WERI-Rb-1 (cell line): ENCODE measurements at regions not wholly inside any gene's neighbourhood (a gene's known extent, or its start where the extent isn't known, plus 50 kb on each side); places are given as distances from the start of the nearest gene placed in this dataset.

Source experiments
- DNase-seq: peaks from one replicate; pipeline ENCODE4 v3.0.0-alpha.2; 2020
- H3K27ac ChIP-seq: fragments of 250-450 bp; sonication (Bioruptor Pico); 2 replicates; pipeline ENCODE4 v1.5.1; 2020; ENCODE audit warnings: mild to moderate bottlenecking, moderate library complexity
- H3K27me3 ChIP-seq: fragments of 250-450 bp; sonication (Bioruptor Pico); 2 replicates; pipeline ENCODE4 v1.5.1; 2021; ENCODE audit warnings: mild to moderate bottlenecking, low read depth, moderate library complexity; ENCODE audit not compliant: insufficient read depth, severe bottlenecking
- H3K36me3 ChIP-seq: fragments of 250-450 bp; sonication (Bioruptor Pico); 2 replicates; pipeline ENCODE4 v1.5.1; 2020; ENCODE audit warnings: mild to moderate bottlenecking, moderate library complexity
- H3K4me3 ChIP-seq: 2 replicates; pipeline ENCODE4 v1.5.1; 2011; ENCODE audit warnings: low read depth, mild to moderate bottlenecking, control low read depth, low read length
- H3K9me3 ChIP-seq: fragments of 250-450 bp; sonication (Bioruptor Pico); 2 replicates; pipeline ENCODE4 v1.5.1; 2021; ENCODE audit warnings: mild to moderate bottlenecking, moderate library complexity; ENCODE audit not compliant: severe bottlenecking
- CTCF ChIP-seq: IDR thresholded peaks from 2 replicates; pipeline ENCODE4 v1.5.1; 2011; ENCODE audit warnings: low read depth, mild to moderate bottlenecking, control low read depth, inconsistent platforms, low read length

DNA sequence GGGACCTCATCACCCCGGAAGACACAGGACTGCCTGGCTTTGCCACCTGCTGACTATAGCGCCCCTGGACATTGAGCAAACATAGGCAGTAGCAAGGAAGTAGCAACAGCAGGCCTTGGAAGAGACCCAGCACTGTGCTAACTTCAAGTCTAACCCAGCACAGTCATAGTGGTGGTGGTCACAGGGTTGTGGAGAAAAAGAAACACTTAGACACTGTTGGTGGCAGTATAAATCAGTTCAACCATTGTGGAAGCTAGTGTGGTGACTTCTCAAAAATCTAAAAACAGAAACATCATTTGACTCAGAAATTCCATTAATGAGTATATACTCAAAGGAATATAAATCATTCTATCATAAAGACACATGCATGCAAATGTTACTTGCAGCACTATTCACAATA, 874.0 kb upstream of the EPHA5 start:
- H3K27me3 ChIP-seq, result no peaks in the 10 kb centered on the region
- no peaks in the 10 kb centered on the region for H3K36me3 ChIP-seq
- H3K4me3 ChIP-seq, result no peak overlapping the region
- no peaks in the 10 kb centered on the region for H3K9me3 ChIP-seq
- H3K27ac ChIP-seq, result no peak overlapping the region
- TF ChIP-seq CTCF, result no peak
- DNase-seq, result no peak

DNA sequence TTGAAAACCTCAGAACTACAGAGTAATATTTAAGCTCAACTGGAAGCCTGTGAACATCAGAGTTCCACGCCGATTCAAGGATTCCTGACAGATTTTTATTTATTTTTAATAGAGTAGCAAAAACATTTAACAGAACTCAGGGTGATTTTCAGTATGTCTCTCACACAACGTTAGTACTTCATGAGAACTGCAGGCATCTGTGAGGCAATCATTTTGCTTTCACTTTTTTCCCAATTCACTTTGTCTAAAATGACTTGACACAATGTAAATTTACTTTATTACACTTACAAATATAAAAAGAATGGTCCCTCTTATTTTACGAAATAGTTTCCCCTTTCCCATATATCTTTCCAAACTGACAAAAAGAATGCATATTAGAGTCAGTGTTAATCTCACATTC, 869.5 kb upstream of the EPHA5 start:
- no peaks in the 10 kb centered on the region for H3K36me3 ChIP-seq
- H3K27ac ChIP-seq, result no peak overlapping the region
- no peaks in the 10 kb centered on the region for H3K9me3 ChIP-seq
- no peak for TF ChIP-seq CTCF
- H3K27me3 ChIP-seq, result no peaks in the 10 kb centered on the region
- DNase-seq, result no peak
- no peak overlapping the region for H3K4me3 ChIP-seq

- H3K36me3 ChIP-seq, result no peaks in the 10 kb centered on the region
- H3K27ac ChIP-seq, result no peak overlapping the region
- no peaks in the 10 kb centered on the region for H3K27me3 ChIP-seq
- no peak overlapping the region for H3K4me3 ChIP-seq
- no peak for DNase-seq
- TF ChIP-seq CTCF, result no peak
- H3K9me3 ChIP-seq, result no peaks in the 10 kb centered on the region
These were observed 854.5 kb upstream of the EPHA5 start for GRCh38 chr4:66524781-66525180.

DNA sequence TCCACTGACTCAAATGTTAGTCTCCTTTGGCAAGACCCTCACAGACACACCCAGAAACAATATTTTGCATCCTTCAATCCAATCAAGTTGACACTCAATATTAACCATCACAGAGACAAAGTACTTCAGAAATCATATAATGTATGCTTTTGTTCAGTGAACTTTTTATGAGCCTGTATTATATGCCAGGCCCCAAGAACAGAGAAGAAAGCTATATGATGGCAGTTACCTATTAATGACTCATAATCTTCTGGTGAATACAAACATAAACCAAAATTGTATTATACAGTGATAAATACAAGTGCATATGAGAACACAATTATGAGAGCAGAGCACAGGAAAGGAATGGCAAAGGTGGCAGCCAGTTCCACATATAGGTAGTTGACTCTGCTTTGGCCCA, 852.0 kb upstream of the EPHA5 start:
- H3K9me3 ChIP-seq, result no peaks in the 10 kb centered on the region
- no peak overlapping the region for H3K4me3 ChIP-seq
- H3K27ac ChIP-seq, result no peak overlapping the region
- DNase-seq, result no peak
- no peak for TF ChIP-seq CTCF
- H3K36me3 ChIP-seq, result no peaks in the 10 kb centered on the region
- no peaks in the 10 kb centered on the region for H3K27me3 ChIP-seq

DNA sequence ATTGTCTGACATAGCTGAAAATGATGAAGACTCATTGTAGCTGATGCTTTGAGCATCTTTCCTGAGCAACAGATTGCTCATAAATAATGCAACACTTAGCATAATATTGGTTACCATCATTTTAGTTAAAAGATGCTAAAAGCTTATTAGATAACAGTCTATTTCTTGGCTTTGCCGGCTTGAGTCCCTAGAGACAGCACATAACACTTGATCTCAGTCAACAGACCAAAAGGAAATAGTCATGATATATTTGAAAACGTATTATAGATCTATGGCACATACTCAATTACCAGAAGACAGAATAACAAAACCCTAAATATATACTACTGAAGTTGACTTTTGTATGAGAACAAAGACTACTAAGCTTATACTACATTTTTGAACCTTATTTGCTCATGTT, 846.7 kb upstream of the EPHA5 start:
- Histone ChIP-seq H3K27ac (no peak overlapping the region), H3K36me3 (no peaks in the 10 kb centered on the region), H3K27me3 (no peaks in the 10 kb centered on the region), H3K9me3 (no peaks in the 10 kb centered on the region), H3K4me3 (no peak overlapping the region)
- no peak for TF ChIP-seq CTCF
- DNase-seq, result no peak

DNA sequence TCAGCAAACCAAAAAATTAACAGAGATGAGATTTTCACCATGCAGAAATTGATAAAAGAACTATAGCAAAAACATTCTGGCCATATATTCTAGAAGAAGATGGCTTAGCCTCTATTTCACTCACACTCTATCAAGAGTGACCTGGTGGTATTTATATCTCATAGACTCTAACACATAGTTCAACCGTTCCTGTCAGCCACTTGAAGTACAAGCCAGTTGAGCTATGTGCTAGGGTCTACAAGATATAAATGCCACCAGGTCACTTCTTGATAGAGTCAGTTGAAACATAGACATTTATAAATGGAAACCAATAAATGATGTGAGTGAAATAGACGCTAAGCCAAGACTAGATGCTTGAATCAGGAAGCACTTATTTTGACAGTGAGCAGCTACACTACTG, 836.7 kb upstream of the EPHA5 start:
- H3K27me3 ChIP-seq, result no peaks in the 10 kb centered on the region
- TF ChIP-seq CTCF, result no peak
- H3K36me3 ChIP-seq, result no peaks in the 10 kb centered on the region
- no peak overlapping the region for H3K4me3 ChIP-seq
- no peak overlapping the region for H3K27ac ChIP-seq
- H3K9me3 ChIP-seq, result no peaks in the 10 kb centered on the region
- DNase-seq, result no peak
